Astrocyte of the cerebellum (primary cell): ENCODE measurements at regions not wholly inside any gene's neighbourhood (a gene's known extent, or its start where the extent isn't known, plus 50 kb on each side); places are given as distances from the start of the nearest gene placed in this dataset.

Experiments
- DNase-seq: peaks from one replicate; pipeline ENCODE4 v3.0.0-alpha.2; 2011; ENCODE audit warnings: low read depth
- H3K4me3 ChIP-seq: 2 replicates; pipeline ENCODE4 v1.5.1; 2011; ENCODE audit warnings: mild to moderate bottlenecking, low read depth, low read length, moderate library complexity
- CTCF ChIP-seq: IDR thresholded peaks from 2 replicates; pipeline ENCODE4 v1.5.1; 2012; ENCODE audit warnings: low read length, low read depth, moderate library complexity, mild to moderate bottlenecking; ENCODE audit errors: missing control alignments
- in situ Hi-C: cut with HindIII; loops from 2 replicates; pipeline ENCODE4 v1.10.0; 2017; ENCODE audit warnings: low sequenced_read_pairs

- no peak for DNase-seq
- no peak overlapping the region for H3K4me3 ChIP-seq
- in situ Hi-C loops, result no loop called here
- TF ChIP-seq CTCF, result no peak
Measured at GRCh38 chr2:66840321-66841002, 405.5 kb downstream of the MEIS1 start.

- no peak overlapping the region for H3K4me3 ChIP-seq
- in situ Hi-C loops, result no loop called here
- DNase-seq, result no peak
- no peak for TF ChIP-seq CTCF
Measured at GRCh38 chr2:66843847-66844246, 408.9 kb downstream of the MEIS1 start.

DNA sequence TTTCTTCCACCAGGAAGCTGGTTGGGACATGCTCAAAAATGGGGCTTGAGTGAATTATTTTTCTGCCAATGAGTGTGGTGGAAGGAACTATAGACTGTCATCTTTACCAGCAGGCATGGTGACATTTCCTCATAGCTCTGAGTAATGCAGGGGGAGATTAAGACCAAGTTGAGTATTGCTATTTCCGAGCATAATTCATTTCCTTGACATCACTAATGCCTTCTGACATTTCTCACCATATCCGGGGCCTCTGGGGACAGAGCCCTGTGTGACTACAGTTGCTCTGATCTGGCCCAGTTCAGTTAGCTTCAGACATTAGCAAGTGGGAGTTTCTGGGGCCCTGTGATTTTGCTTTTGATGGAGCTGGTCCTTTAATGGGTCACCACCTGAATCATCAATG is 410.4 kb downstream of the MEIS1 start:
- no peak for TF ChIP-seq CTCF
- no peak overlapping the region for H3K4me3 ChIP-seq
- DNase-seq, result no peak
- in situ Hi-C loops, result no loop called here

DNA sequence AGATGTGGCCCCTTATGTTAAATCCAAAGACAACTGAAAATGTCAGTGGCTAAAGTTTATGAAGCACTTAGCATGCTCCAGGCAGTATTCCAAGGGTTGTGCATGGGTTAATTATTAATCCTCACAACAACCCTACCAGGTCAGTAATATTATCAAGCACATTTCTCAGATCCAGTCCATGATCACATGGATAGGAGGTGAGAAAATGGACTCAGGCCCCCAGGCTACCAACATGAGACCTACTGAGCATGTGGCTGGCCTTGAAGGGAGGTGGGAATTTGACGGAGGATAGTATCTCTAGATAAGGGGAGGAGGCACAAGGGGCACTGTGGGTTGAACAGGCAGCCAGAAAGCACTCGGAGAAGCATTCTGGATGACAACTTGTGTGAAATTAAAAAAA is 412.0 kb downstream of the MEIS1 start:
- no peak overlapping the region for H3K4me3 ChIP-seq
- DNase-seq, result no peak
- no peak for TF ChIP-seq CTCF
- in situ Hi-C loops, result no loop called here

DNA sequence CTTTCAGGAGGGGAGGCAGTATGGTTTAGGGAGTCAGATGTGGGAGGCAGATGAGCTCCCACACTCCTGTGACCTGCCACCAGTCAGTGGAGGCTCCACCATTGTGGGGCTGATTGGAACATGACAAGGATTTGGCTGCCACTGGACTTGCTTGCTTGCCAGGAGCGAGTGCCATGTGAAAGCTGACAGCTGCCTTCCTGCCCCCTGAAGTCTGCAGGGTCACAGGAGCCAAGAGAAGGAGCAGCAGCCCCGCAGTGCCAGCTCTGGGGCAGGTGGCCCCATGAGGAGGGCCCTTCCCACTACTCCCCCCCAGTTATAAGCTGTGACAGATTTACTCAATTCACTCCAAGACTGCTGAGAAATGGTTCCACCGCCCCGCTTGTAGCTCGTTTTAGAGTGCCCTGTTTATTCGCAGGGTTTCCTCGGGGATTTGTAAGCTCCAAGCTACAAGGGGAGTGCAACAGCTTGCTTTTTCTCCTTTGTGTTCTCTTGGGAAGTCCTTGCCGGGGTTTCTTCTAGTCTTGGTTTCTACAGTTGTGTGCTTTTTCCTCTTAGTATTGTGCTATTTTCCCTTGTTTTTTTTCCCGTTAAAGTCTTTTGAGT is 414.3 kb downstream of the MEIS1 start:
- no peak for DNase-seq
- no peak overlapping the region for H3K4me3 ChIP-seq
- no peak for TF ChIP-seq CTCF
- in situ Hi-C loops, result no loop called here

DNA sequence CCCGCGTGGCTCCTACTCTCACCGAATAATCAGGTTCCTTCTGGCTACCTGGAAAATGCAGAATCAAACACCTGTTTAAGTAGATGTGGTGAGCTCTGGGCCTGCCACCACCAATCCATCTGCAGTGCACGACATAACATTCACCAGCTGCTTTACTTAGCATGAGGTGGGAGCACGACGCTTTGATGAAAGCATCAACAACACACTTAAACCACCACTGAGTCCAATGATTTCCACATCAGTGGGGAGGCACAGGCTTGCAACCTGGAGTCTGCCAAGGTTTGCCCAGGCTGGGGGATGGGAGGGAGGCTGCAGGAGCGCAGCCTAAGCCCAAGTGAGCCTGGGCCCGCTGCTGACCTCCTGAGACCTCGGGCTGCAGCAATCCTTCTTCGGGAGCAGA is 415.5 kb downstream of the MEIS1 start:
- no peak overlapping the region for H3K4me3 ChIP-seq
- no peak for TF ChIP-seq CTCF
- DNase-seq, result no peak
- in situ Hi-C loops, result loop anchor here (25.0 kb wide), 1 partner anchor 413 kb away; the partner anchor contains the start of gene MEIS1
